Esophagus mucosa (tissue), 1 donor: ENCODE measurements at regions not wholly inside any gene's neighbourhood (a gene's known extent, or its start where the extent isn't known, plus 50 kb on each side); places are given as distances from the start of the nearest gene placed in this dataset.
A peak's percentile ranks its signal among the peaks of the same experiment; 100 is the strongest.

Experiments
- ATAC-seq: fragments of 200-7000 bp; cut with Tn5 transposase; one replicate; pipeline ENCODE4 v1.9.1; 2020
- donor health status: DM: yes; HTN: yes; CAD: no.

DNA sequence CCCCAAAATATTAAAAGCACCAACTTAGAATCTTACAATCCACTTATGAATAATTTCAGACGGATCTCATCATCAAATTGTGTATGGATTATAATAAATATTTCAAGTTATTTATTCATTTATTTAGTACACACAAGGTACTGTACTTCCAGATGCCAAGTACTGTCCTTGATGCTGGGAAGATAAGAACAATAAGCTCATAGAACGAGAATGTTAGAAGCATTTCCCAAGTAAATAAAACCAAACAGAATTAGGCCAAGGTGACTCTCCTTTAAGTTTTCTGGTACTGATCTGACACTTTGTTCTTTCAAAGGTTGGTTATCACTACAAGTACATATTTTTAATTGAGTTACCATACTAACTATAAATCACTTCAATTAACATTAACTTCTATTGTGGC lies 416.1 kb upstream of the ETAA1 start:
- no peak for ATAC-seq

DNA sequence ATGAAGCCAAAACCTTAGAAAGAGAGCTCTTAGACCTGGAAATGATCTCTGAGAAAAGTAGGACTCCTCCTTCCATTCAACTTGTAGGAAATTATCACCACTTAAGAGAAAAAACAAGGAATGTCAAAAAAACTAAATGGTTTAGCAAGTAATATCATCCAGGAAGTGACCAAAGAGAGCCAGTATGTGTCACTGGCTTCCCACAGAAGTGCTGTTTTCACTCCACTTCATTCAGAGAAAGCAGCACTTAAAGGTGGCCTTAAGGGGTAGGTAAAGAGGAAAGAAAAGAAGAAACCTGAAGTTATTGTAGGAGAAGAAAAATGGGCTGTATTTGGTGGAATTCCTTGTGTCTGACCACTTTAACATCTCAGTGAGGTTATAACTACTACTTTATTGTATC lies 414.4 kb upstream of the ETAA1 start:
- no peak for ATAC-seq

DNA sequence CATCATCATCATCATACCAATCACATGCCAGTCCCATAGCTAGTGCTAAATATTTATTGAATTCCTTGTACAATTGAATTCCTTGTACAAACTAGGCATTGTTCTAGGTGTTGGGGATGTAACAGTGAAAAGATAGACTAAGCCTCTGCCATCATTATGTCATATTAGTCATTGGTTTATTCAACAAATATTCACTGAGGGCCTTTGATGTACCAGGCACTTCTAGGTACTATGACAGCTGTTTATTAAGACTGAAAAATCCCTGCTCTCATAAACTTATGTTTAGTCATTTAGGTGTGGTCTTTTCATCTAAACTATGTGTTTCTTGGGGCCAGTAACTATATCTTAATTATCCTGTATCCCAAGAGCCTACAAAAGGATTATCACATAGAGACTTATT lies 412.3 kb upstream of the ETAA1 start:
- ATAC-seq = peak; percentile 36

DNA sequence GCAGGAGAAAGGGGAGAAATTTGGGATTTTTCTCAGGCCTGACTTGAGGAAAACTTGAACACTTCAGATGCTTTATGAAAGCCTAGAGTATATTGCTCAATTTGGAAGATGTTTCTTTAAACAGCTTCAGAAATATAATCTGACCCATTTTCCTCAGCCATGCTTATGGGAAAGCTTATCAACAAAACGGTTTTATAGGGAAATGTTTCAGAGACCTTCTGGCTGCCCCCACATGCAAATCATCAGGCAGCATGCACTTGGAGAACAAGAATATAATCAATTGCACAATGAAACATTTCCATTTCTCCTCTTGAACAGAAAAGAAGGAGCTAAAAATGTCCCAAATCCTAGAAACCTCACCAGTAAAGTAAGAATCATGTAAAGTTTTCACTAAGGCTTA lies 411.2 kb upstream of the ETAA1 start:
- no peak for ATAC-seq

DNA sequence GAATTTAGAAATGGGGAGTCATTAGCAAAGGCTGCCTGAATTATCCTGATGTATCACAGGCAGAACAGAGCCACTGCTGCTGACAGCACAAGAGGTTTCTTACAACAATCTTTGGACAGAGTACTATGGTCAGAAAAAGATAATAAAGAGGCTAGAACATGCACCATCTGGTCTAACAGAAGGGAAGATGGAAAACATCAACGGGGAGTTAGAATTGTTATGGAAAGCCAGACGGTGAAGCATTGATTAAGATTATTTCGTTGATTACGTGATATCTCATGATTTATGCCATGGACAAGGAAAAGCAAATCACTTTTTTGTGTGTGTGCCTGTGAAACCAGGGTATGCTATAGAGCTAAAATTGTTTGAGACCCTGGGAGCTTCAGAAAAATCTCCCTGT lies 409.4 kb upstream of the ETAA1 start:
- no peak for ATAC-seq

DNA sequence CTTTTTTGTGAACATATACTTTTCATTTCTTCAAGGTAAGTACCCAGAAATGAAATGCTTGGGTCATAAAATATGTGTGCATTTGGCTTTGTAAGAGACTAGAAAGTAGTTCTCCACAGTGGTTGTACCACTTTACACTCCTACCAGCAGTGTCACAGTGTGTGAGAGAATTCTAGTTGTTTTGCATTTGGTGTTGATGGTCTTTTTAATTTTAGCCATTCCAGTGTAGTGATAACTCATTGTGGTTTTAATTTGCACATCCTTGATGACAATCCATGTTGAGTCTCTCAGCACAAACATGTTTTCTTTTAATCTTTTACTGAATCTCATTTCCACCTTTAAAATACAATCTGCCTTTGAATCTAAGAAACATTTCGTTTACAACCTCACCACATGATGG lies 402.5 kb upstream of the ETAA1 start:
- no peak for ATAC-seq

DNA sequence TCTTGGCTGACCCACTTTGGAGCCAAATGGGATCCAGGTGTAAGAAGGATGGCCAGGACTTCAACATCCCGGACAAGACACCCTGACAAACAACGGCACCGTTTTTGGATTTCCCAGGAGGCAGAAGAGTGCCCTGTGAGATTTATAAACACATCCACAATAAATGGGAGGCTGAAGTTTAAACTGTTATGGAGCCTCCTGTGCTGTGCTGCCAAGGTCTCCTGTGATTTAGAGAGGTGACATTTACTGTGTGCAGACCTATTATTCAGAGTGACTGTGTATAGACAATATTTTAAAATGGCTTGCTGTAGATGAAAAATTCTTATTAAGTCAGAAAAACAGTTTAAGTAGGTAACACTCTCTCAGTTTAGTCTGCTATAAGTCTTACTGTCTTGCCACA lies 401.5 kb upstream of the ETAA1 start:
- no peak for ATAC-seq

DNA sequence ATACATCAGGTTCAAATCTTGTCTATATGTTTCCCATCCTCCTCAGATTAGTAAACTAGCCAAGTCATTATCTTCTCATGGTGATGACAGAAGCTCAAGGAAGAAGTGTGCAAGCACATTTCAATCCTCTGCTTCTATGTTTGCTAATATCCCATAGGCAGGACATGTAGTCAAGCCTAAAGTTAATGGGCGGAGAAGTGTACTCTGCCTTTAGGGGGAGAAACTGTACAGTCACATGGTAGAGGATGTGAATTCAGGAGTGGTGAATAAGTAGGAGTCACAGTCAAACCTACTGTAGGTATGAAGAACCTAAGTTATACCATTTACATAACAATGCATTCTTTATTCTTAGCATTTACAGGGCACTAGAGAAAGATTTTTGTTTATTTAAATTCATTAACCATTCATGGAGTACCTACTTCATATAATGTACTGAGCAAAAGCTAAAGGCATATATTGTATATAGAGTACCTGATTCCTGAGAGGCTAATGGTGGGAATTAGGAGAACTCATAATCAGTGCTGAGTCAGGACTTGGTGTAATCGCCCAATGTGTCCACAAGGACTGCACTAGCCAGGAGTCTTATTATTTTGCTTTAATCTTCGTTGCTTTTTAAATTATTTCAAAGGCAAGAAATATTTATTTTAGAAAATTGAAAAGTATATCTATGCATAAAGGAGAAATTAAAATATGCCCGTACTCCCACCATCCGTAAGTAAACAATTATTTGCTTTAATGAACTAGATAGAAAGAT lies 394.3 kb upstream of the ETAA1 start:
- ATAC-seq = peak; percentile 52

DNA sequence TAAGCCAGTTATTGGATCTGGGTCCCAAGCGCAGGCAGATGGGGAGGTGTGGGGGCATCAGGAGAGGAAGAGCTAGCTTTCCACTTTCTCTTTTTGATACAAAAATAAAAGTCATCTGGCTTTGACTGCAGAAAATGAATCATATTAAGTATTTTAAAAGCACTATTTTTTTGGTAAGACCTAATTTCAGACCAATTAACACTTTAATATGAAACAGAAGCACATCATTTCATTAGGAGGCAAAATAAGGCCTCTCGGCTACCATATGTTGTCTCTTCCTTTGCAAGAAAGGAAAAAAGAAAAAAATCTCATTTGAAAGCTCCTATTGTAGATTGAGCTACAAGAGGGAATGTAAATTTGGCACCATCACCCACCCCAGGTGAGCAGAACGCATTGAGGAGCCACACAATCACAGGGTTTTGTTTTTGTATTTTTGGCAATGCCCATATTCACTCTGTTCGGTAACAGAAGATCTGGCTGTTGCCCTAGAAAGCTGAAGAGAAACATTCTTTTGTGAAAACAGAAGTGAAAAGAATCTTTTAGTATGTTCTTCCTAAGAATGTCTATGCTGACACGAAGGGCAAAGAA lies 390.7 kb upstream of the ETAA1 start:
- no peak for ATAC-seq

DNA sequence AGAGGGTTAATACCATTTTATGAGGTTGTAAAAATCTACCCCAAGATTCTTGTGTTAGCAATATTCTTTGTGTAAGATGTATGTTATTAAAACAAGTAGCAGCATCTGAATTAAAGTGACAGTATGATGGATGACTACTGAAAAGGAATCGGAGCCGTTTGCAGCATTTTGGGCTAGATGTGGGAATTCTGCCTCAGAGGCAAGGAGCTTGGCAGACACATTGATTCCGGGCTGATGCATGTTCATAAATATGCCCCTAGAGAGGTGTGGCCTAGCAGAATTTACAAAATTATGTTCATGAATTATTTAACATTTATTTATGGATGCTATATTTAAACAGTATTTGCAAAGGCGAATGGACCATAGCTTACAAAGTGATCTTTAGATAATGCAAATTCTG lies 389.0 kb upstream of the ETAA1 start:
- no peak for ATAC-seq

DNA sequence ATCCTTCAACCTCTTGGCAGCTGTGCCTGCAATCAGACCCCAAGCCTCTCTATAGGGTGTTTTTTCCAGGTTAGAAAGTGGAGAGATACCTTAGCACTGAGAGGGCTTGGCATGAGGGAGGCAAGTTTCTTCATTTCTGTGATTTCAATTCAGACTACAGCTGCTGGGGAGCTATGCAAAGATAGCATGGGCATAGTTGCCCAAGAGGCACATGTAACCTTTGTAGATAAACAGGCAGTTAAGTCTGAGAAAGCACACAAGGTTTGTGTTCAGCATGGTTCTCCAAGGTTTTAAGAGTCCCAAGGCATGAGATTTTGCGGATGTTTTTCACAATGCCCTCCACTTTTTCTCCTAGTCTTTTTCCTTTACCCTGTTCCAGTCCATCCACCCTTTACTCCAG lies 385.0 kb upstream of the ETAA1 start:
- no peak for ATAC-seq

DNA sequence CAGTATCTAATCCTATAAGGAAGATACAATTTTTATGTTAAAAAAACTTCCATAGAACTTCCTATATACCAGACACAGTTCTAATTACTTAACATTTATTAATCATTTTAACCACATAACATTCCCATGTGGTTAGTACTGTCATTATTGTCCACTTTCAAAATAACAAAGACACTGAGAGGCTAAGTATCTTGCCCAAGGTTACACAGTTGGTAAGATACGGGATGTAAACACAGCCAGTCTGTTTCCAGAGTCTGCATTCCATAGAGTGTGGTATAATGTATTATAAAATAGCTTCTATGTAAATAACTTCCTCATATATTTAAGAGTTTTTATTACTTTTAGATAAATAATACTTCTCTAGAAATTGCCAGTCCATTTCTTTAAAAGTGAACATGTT lies 383.3 kb upstream of the ETAA1 start:
- no peak for ATAC-seq

DNA sequence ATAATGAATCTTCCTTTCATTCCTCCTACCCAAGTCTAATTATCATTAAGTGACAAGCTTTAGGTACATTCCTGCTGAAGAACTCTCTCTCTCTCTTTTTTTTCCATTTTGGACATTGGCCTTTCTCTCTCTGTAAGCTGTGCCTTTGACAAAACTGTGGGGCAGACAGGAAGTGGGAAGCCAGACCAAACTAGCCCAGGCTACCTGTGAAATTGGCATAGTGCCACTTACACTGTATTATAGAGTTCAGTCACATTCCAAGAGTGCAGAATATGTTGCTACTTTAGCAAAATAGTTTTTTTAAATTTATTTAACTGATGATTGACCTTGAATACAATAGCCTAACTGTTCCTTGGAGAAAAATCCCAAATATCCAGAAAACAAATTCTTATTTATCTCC lies 381.5 kb upstream of the ETAA1 start:
- ATAC-seq = no peak

DNA sequence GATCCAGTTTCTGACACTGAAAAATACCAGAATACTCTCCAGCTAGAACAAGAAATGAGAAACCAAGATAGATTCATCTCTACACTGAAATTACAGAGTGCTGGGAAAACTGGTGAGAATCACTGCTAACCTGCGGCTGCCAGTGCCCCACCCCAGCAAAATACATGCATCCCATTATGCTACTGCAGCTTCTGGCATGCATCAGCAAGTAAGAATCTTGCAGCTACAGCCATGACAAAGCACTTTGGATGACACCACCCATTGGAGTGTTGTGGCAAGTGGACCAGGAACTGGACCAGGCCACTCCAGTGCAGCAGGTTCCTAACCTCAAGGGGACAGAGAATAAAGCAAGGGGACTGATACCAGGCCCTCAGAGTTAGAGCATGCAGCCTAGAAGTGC lies 378.8 kb upstream of the ETAA1 start:
- peak; percentile 66 for ATAC-seq

DNA sequence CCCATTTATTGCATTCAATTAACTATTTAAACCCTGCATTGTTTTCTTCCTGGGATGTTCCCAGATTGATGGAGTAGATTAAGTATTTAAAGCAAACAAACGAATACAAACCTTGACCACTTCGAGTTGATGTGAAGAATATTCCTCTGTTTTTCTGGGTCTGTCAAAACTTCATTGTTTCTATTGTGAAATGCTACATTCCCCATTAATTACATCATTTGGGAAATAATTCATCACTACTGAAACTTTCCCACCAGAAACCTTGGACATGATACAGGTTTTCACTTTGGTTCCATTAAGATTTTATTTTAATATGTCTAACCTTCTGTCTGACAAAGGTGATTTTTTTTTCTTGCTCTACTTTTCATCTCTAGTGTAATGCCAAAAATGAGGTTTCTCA lies 365.1 kb upstream of the ETAA1 start:
- no peak for ATAC-seq

DNA sequence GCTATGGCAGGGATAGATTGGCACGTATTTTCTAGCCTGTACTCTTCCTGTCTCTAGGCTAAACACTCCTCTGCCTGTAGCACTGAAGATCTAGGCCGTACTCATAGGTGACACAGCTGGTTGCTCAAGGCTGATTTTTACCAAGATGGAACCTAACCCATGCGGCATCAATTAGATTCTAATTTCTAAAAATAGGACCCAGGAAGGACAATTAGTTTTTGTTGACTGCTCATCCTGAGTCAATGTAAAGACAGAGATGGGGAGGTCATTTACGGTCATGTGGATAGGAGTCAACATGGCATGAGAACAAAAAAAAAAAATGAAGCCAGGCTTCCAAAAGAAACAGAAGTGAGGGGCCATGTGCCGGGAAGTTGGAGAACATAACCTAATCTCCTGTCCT lies 360.7 kb upstream of the ETAA1 start:
- no peak for ATAC-seq

DNA sequence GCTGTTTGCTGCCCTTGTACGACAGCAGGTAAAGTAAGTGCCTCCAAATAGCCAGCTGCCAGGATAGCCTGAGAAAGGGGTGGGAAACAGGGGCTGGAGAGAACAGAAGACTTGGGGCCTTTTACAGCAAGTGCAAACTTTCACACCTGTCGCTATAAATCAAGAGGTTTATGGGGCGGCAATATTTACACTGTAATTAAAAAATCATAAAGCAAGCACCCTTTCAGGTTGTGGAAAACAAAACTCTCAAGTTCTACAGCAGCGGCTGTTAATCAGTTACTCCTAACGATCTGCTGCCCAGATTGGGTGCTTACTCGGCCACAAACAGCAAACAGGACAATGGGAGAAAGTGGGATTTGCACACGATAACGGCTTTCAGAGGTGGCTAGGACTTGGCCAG lies 359.5 kb upstream of the ETAA1 start:
- no peak for ATAC-seq

DNA sequence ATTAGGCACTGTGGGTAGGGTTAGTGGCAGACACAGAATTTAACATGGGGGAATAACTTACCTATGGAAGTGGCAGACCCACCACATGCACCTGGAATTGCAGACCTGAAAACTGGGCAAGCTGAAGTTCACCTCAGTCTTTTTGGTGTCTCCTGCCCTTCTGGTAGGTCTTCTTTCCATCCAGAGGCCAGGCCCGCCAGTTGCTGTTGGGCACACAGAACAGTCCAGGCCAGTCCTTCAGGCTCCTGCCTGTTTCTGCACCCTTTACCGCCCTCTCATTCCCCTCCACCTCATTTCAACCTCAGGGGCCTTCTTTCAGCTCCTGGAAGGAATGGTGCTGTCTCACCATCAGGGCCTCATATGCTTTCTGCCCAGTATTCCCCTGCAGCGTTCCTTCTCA lies 358.9 kb upstream of the ETAA1 start:
- ATAC-seq = no peak

DNA sequence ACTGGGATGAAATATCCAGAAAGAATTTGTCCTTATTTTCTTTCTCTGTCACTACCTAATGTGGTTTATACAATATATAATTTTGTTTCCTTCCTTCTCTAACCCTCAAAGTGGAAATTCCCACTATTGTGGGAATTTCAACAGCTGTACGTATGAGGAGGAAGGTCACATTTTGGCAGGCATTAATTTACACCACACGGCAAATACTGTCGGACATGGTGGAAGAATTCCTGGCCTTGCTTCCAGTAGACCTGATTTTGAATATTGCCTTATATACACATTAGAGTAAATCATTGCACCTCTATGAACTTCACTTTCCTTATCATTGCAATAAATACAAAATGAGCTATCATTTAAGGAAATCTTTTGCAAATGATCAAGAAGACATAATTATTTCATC lies 358.1 kb upstream of the ETAA1 start:
- no peak for ATAC-seq

DNA sequence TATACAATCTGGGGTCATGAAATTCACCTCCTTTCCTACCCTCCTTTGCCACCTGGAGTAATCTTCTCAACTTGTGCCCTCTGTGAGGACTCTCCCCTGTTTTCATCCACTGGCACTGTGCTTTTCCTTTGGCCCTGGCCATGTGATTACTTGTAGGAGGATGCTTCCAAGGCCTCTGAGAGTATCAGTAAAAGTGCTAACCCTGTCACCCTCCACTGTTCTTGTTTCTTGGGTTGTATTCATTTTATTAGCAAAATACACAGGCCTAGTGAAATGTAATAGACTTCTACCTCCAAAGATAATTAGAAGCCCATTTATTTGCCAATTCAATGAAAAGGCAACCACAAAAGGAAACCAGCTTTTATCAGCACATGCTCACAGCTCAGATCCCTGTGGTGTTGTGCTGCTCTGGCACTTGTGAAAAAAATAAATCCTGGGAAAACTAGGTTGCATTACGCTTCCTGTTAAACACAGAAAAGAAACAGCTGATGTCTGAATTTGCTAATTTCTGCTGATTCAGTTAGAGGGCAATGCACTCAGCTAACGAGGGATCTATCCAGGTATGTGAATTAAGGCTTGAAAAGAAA lies 357.5 kb upstream of the ETAA1 start:
- no peak for ATAC-seq

DNA sequence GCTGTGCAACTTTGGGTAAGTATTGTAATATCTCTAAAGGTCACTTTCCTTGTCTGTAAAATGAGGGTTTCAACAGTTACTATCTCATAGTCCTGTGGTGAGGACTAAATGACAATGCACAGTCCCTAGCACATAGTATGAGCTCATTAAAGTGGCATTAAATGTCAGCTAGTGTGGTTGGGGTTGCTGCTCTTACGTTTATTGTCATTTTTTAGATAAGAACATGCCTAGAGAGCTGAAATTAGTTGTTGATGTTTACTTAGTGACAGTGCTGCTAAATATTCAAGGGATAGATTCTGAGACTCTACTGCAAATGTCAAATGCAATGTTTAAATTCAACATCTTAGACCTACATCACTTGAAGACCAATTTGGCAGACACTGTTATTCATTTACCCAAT lies 356.1 kb upstream of the ETAA1 start:
- ATAC-seq = no peak

DNA sequence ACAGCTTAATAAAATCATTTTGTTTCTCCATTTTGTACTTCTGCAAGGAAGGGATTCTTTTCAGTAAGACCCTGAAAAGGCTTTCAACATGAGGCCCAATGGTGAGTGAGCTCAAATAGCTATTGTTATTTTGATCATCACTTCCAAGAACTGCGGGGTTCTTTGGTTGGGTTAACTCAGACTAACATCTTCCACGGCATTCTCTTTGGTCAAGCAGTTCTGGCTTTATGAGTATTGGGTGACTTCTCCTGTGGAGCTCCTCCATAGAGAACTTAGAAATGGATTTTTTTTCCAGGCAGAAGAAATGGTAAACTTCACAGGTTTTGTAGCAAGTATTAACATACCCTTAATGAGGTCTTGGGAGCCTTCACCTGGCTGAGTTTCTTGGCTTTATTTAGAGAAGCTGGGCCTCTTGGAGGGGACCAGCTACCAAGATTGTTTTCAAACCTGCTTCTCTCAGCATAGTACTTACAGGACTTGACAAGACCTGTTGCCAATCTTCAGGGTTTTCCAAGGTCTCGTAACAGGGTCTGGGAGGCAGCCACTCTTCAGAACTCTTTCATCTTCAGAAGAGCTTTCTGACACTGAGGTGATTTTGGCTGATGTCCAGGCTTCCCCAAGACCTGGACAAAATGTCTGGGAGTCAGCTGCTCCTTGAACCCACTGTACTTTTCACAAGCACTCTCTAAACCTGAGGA lies 353.2 kb upstream of the ETAA1 start:
- no peak for ATAC-seq

DNA sequence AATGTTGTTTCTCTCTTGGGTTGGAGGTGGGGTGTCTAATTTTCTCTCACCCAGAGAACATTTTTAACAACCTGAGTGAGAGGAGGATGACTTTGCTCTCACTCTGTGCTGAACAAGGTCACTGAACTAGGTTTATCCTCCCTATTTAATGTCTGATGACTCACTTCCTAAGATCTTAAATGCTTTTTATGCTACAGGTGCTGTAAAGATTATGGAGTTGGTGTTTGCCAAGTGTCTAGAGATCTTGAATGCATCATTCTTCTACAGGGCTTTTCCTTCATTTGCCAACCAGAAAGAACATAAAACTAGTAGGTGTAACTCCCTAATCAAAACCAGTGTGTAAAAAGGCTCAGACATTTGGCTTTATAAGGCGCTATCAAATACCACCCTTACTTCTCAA lies 350.5 kb upstream of the ETAA1 start:
- ATAC-seq = peak; percentile 84

DNA sequence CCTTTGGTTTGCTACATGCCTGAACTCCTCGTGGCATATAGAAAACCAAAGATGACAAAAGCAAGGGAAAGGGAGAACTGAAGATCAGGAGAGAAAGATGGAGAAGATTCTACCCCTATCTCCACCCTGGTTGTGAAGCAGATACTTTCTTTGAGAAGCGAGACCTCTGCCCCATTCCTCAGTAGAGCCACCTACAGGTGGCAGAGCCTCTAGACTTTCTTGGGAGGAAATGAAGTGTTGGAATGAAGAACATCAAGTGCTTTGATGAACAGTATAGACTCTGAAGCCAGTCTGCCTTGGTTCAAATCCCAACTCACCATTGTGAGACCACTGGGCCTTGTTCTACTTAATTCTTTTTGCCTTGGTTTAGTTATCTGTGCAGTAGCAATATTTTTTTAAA lies 348.8 kb upstream of the ETAA1 start:
- ATAC-seq = no peak
